Suppressor macrophage (primary cell): ENCODE measurements at regions not wholly inside any gene's neighbourhood (a gene's known extent, or its start where the extent isn't known, plus 50 kb on each side); places are given as distances from the start of the nearest gene placed in this dataset.
"Not testable (repeated sequence)": the region's sequence is repeated elsewhere in the genome, so short reads cannot be mapped to it uniquely, and the experiment has no call there.

Experiments used
- DNase-seq, 4 experiments: peaks; one replicate each; pipeline ENCODE4 v3.0.0-alpha.2; 2020 to 2022

DNA sequence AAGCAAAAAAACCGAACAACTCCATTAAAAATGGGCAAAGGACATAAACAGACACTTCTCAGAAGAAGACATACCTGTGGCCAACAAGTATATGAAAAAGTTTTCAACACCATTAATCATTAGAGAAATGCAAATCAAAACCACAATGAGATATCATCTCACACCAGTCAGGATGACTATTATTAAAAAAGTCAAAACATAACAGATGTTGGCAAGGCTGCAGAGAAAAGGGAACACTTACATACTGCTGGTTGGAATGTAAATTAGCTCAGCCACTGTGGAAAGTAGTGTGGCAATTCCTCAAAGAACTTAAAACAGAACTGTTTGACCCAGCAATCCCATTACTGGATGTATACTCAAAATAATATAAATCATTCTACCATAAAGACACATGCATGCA, 436.3 kb downstream of the KLHL13 start:
- no peak for DNase-seq

- no peak for DNase-seq
Measured at GRCh38 chrX:117653396-117653795, 463.2 kb downstream of the KLHL13 start.

DNA sequence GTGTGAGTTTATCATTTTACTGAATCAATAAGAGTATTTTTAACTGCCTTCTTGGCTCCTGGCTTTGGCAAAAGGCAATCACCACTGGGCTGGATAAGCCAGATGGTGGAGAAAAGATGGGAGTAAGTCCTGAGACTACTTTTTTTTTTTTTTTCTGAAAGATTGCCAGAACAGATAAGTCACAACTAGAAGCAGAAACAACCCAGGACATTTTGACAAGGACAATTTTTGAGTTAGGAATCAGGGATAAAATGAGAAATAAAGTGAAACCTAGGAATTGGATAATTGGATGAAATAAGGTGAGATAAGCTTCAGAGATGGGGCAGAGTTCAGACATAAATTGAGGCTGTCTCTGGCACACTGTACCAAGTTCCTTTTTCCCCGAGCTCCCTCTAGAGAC, 471.0 kb downstream of the KLHL13 start:
- DNase-seq: no peak

- DNase-seq: no peak
Measured at GRCh38 chrX:117641913-117642656, 474.5 kb downstream of the KLHL13 start.

DNA sequence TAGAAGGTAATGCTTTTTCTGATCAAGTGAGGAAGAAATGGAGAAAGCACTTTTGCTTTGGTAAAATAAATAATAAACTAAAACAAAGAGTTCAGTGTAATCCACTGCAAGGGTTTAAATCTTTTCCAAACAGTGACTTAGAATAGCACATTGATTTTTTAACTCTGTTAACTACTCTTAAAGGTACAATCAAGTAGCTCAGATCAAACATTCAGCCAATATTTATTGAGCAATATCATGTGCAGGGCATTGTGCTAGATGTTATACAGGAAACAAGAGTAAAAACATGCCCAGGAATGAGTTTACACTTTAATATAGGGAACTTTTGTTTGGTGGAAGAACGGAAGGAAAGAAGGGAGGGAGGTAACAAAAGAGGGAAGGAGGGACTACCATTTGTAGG, 479.8 kb downstream of the KLHL13 start:
- no peak for DNase-seq

DNA sequence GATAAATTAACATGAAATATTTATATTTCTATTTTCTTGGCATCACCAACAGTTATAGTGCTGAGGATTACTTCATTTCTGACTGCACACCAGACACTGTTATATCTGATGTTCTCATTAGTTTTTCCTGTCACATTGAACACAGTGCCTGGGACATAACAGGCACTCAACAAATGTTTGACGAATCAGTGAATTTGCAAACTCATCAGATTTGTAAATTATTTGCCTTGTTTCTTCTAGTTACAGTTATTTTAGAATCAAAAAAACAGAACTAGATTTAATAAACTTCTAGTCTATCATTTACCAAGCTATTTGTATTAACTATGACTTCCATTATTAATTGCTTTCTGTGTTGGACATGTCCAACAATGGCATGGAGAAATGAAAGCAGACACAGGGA, 483.3 kb downstream of the KLHL13 start:
- DNase-seq: no peak

GRCh38 chrX:117628381-117628780, 488.2 kb downstream of the KLHL13 start:
- DNase-seq: no peak

- no peak for DNase-seq
Measured at GRCh38 chrX:117610806-117611205, 505.8 kb downstream of the KLHL13 start.

DNA sequence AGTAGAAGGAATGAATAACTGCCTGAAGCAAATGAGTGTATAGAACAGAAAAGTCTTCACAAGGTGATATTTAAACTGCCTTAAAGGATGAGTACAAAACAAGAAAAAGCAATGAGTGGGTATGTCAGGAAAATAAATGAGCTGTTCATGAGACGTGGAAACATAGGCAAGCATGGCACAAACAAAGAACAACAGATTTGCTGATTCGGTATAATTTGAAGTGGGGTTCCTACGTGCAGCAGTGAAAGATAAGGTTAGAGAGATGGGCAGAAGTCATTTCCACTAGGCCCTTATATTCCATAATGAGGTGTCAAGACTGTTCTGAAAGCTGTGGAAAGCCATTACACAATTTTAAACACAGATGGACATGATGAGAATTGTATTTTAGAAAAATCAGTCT, 506.6 kb downstream of the KLHL13 start:
- no peak for DNase-seq

DNA sequence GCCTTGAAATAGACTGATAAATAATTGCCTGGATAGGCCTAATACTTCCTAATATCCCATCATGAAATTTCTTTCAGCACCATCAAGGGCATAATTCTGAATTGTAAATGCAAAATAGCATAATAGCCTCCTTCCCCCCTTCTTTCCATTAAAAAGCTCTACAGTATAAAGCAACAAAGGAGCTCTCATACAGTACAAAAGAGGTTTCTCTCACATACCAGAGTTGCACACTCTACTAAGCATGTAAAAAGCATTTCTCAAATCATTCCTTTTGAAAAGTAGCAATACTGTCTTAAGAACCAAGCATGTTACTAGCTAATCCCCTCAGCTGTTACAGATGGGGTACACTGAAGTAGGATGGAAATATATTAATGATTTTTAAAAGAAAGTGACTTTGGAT, 509.0 kb downstream of the KLHL13 start:
- DNase-seq: no peak

DNA sequence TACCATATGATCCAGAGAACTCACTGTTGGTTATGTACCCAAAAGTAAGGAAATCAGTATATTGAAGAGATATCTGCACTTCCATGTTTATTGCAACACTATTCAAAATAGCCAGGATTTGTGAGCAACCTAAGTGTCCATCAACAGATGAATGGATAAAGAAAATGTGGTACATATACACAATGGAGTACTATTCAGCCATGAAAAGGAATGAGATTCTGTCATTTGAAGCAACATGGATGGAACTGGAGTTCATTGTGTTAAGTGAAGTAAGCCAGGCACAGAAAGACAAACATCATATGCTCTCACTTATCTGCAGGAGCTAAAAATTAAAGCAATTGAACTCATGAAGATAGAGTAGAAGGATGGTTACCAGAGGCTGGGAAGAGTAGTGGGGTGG, 510.5 kb downstream of the KLHL13 start:
- DNase-seq: not testable (repeated sequence)

GRCh38 chrX:117570160-117570559, 546.5 kb downstream of the KLHL13 start:
- DNase-seq: no peak

DNA sequence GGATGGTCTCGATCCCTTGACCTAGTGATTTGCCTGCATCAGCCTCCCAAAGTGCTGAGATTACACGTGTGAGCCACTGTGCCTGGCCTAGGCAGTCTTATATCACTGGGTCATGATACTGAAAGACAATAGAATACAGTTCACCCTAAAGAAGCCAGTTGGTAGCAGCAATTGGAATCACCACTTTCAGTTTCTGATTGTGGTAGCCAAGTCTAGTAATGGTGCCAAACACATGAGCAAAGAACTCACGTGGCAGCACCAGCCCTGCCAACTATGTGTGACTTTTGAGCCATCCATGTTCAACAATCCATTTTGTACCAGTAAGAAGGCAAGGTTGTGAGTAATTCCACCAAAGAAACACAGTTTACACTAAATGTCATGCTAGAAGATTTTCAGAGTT, 548.4 kb downstream of the KLHL13 start:
- DNase-seq: no peak

GRCh38 chrX:117543885-117544284, 572.7 kb downstream of the KLHL13 start:
- DNase-seq: no peak

GRCh38 chrX:117539090-117539418, 577.6 kb downstream of the KLHL13 start:
- DNase-seq: no peak

DNA sequence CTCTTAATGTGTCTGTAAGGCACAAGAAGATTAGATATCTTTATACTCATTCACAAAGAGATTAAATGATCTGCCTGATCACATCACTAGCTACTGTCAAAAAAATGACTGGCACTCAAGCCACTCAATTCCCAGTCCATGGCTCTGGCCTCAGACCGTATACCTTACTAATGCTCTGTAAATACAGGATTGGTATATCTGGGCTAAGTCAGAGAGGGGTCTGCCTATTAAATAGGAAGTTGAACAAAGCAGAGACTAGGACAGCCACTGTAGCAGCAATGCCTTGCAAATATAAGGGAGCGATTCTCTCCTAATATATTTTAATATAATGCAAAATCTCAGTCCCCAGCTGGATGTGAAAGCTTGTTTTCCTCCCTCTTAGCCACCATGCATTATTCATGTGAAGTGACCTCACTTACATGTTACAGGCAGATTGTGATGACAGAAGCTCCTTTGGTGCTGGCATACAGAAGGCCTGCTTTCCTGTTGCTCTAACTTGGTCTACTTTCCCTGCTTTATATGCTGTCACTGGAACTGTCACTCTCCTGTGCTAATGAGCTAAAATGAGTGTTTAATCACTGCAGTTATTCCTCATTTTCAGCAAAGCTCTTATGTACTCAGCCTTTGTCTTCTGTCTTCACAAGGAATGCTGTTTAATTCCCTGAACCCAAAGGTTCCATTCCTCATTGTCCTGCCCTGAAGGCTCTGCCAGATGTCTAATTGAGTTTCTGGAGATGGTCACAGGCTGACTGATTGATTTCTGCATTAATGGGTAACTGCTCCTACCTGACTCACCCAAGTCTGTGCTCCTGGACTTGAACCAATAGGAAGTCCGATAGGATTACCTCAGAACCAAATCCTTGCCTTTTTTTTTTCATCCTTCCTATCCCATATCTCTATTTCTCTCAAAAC, 578.2 kb downstream of the KLHL13 start:
- DNase-seq: no peak

GRCh38 chrX:117532339-117532738, 584.3 kb downstream of the KLHL13 start:
- no peak for DNase-seq

GRCh38 chrX:117522725-117523700, 593.6 kb downstream of the KLHL13 start:
- no peak for DNase-seq

GRCh38 chrX:117517994-117518393, 598.6 kb downstream of the KLHL13 start:
- DNase-seq: no peak

- no peak for DNase-seq
Measured at GRCh38 chrX:117511379-117511778, 605.2 kb downstream of the KLHL13 start.

GRCh38 chrX:117510453-117510852, 606.2 kb downstream of the KLHL13 start:
- no peak for DNase-seq

- DNase-seq: no peak
Measured at GRCh38 chrX:117508021-117508420, 608.6 kb downstream of the KLHL13 start.

DNA sequence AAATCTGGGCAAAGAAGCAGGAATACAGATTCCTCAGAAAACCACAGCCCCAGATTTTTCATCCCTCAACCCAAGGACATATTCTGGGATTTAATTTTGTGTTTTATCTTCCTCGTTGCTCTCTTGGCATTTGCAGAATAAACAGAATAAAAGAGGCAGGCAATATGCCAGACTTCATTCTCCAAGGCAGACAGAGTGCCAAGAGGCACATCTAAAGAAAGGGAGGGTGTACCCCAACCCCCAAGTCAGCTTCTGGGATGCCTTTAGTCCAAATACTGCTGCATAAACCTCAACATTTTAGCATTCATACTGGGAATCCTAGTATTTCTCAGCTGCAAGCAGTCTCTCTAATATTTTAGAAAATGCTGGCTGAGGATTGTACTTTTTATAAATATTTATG, 629.2 kb downstream of the KLHL13 start:
- DNase-seq: no peak
